A673 (cell line): ENCODE measurements at regions not wholly inside any gene's neighbourhood (a gene's known extent, or its start where the extent isn't known, plus 50 kb on each side); places are given as distances from the start of the nearest gene placed in this dataset.

ENCODE experiments used
- BruUV-seq: library from RNA; stranded (reverse); fragments of 400-500 nt; replicated peaks from 2 replicates; lab custom pipeline; 2021; lab: Mats Ljungman, UMichigan
- CTCF ChIA-PET: fragments of 300-600 bp; sonication (Branson Sonifier 250); formaldehyde crosslinking; loops from one replicate; lab custom pipeline; 2022; ENCODE audit warnings: antibody characterized with exemption; lab: Charles Lee
- POLR2A ChIA-PET: fragments of 300-600 bp; sonication (Branson Sonifier 250); formaldehyde crosslinking; loops from one replicate; lab custom pipeline; 2022; ENCODE audit warnings: antibody characterized with exemption; ENCODE audit not compliant: low non-redundant PET; lab: Charles Lee
- DNase-seq: peaks from one replicate; pipeline ENCODE4 v3.0.0-alpha.2; 2015; ENCODE audit warnings: low spot score
- H3K27ac ChIP-seq: fragments of 200-600 bp; sonication (generic); 2 replicates; pipeline ENCODE4 v1.5.1; 2016; ENCODE audit warnings: mixed run types, low read depth, mild to moderate bottlenecking, mixed read lengths, antibody characterized with exemption, low read length; ENCODE audit not compliant: poor library complexity, severe bottlenecking
- H3K27me3 ChIP-seq: fragments of 200-600 bp; sonication (generic); replicated peaks from 2 replicates; pipeline ENCODE4 v1.6.1; 2017; ENCODE audit warnings: mixed run types, low read depth, mild to moderate bottlenecking, mixed read lengths, antibody characterized with exemption, low read length; ENCODE audit not compliant: insufficient read depth, poor library complexity
- H3K36me3 ChIP-seq: fragments of 200-600 bp; sonication (generic); 2 replicates; pipeline ENCODE4 v1.6.1; 2016; ENCODE audit warnings: mixed run types, mild to moderate bottlenecking, mixed read lengths, antibody characterized with exemption, low read length; ENCODE audit not compliant: insufficient read depth, poor library complexity, severe bottlenecking
- H3K4me1 ChIP-seq: fragments of 200-600 bp; sonication (generic); 2 replicates; pipeline ENCODE4 v1.6.1; 2017; ENCODE audit warnings: mixed run types, mild to moderate bottlenecking, mixed read lengths, antibody characterized with exemption, low read length; ENCODE audit not compliant: insufficient read depth, poor library complexity, severe bottlenecking
- H3K4me3 ChIP-seq: fragments of 200-600 bp; sonication (generic); 2 replicates; pipeline ENCODE4 v1.5.1; 2016; ENCODE audit warnings: low read depth, mixed run types, mild to moderate bottlenecking, mixed read lengths, low read length; ENCODE audit not compliant: poor library complexity, severe bottlenecking
- H3K9me3 ChIP-seq: fragments of 200-600 bp; sonication (generic); 2 replicates; pipeline ENCODE4 v1.6.1; 2016; ENCODE audit warnings: mixed run types, low read depth, mild to moderate bottlenecking, mixed read lengths, antibody characterized with exemption, low read length; ENCODE audit not compliant: poor library complexity, severe bottlenecking
- CTCF ChIP-seq: fragments of 300-800, 200-600 bp; sonication (generic); conservative IDR thresholded peaks from 2 replicates; pipeline ENCODE4 v1.5.1; 2017; ENCODE audit warnings: low read depth, mild to moderate bottlenecking, antibody characterized with exemption, low read length, moderate library complexity, mixed read lengths
- EZH2 ChIP-seq: fragments of 200-600 bp; sonication (generic); IDR thresholded peaks from 2 replicates; pipeline ENCODE4 v1.6.1; 2017; ENCODE audit warnings: borderline replicate concordance, low read depth, mild to moderate bottlenecking, mixed read lengths, antibody characterized with exemption, low read length; ENCODE audit not compliant: poor library complexity, severe bottlenecking
- intact Hi-C: fragments of 100-400 bp; cut with micrococcal nuclease; formaldehyde crosslinking; loops from one replicate; pipeline ENCODE4 v1.10.0; 2022; ENCODE audit not compliant: unreplicated experiment

- DNase-seq, result peak; percentile 41
- H3K36me3 ChIP-seq, result no peaks in the 10 kb centered on the region
- ChIA-PET CTCF (no interaction called here), POLR2A (no interaction called here)
- no peaks in the 10 kb centered on the region for H3K4me1 ChIP-seq
- H3K27me3 ChIP-seq, result no peaks in the 10 kb centered on the region
- H3K9me3 ChIP-seq, result no peaks in the 10 kb centered on the region
- BruUV-seq, result no TSS peak
- no peak overlapping the region for H3K4me3 ChIP-seq
- H3K27ac ChIP-seq, result no peak overlapping the region
- TF ChIP-seq CTCF, result no peak
- intact Hi-C loops, result no loop called here
Measured at GRCh38 chr3:159619341-159619885, 369.2 kb upstream of the IL12A start.

DNA sequence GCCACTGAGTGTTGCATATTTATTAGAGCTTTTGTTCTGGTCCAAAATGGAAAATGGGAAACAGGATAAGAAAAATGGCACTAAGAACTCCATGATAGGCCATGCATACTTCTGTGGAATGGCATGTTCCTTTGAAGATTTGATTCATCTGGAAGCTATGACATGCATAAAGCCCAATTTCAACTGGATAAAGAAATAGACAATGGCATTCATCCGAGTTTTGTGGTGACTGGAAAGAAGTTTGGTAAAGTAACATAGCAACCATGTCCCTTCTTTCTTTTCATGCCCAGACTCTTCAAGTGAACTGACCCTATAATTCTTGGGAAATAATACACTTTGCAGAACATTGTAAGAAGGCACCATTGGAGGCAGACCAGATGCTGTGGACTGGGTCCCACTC lies 368.4 kb upstream of the IL12A start:
- no peaks in the 10 kb centered on the region for H3K36me3 ChIP-seq
- no peak for TF ChIP-seq CTCF
- TF ChIP-seq EZH2, result no peak
- POLR2A ChIA-PET, result no interaction called here
- no peaks in the 10 kb centered on the region for H3K9me3 ChIP-seq
- no TSS peak for BruUV-seq
- no peaks in the 10 kb centered on the region for H3K4me1 ChIP-seq
- no peak for DNase-seq
- H3K4me3 ChIP-seq, result no peak overlapping the region
- CTCF ChIA-PET, result no interaction called here
- H3K27me3 ChIP-seq, result no peaks in the 10 kb centered on the region
- no peak overlapping the region for H3K27ac ChIP-seq
- intact Hi-C loops, result loop anchor here (10.0 kb wide), 1 partner anchor 385 kb away; no protein-coding TSS in a partner anchor

GRCh38 chr3:159620873-159621272 lies 367.8 kb upstream of the IL12A start:
- TF ChIP-seq CTCF, result no peak
- TF ChIP-seq EZH2, result no peak
- BruUV-seq, result no TSS peak
- H3K9me3 ChIP-seq, result no peaks in the 10 kb centered on the region
- H3K36me3 ChIP-seq, result no peaks in the 10 kb centered on the region
- no peaks in the 10 kb centered on the region for H3K27me3 ChIP-seq
- H3K4me3 ChIP-seq, result no peak overlapping the region
- ChIA-PET CTCF (no interaction called here), POLR2A (no interaction called here)
- H3K27ac ChIP-seq, result no peak overlapping the region
- intact Hi-C loops, result loop anchor here (10.0 kb wide), 1 partner anchor 384 kb away; no protein-coding TSS in a partner anchor
- DNase-seq, result no peak
- H3K4me1 ChIP-seq, result no peaks in the 10 kb centered on the region
